Keratinocyte (primary cell): ENCODE measurements at regions not wholly inside any gene's neighbourhood (a gene's known extent, or its start where the extent isn't known, plus 50 kb on each side); places are given as distances from the start of the nearest gene placed in this dataset.

Experiments used
- DNase-seq: peaks from one replicate; pipeline ENCODE4 v3.0.0-alpha.2; 2011; ENCODE audit warnings: low read depth, missing footprints, low spot score
- FAIRE-seq: peaks from 2 replicates; lab custom pipeline; 2011; peaks lifted over from hg19 to GRCh38; lab: Jason Lieb, UNC
- H2AFZ ChIP-seq: 2 replicates; pipeline ENCODE4 v1.6.0; 2012; ENCODE audit warnings: low read length, control low read depth, inconsistent platforms; ENCODE audit not compliant: control insufficient read depth
- H3K27ac ChIP-seq: 2 replicates; pipeline ENCODE4 v1.5.1; 2011; ENCODE audit warnings: low read length; ENCODE audit not compliant: control insufficient read depth, insufficient read depth
- H3K27me3 ChIP-seq: 3 replicates; pipeline ENCODE4 v1.6.0; 2011; ENCODE audit warnings: low read length; ENCODE audit not compliant: control insufficient read depth, insufficient read depth; ENCODE audit errors: extremely low read depth
- H3K36me3 ChIP-seq, 2 experiments: 2 replicates in 1 of 2; 3 replicates in 1 of 2; pipeline ENCODE4 v1.5.1; 2011; ENCODE audit warnings: low read length in 2 of 2, mild to moderate bottlenecking in 1 of 2; ENCODE audit not compliant: control insufficient read depth in 2 of 2, insufficient read depth in 2 of 2; ENCODE audit errors: extremely low read depth in 1 of 2
- H3K4me1 ChIP-seq: 3 replicates; pipeline ENCODE4 v1.5.1; 2011; ENCODE audit warnings: low read length; ENCODE audit not compliant: control insufficient read depth, insufficient read depth; ENCODE audit errors: extremely low read depth
- H3K4me2 ChIP-seq: 3 replicates; pipeline ENCODE4 v1.6.0; 2011; ENCODE audit warnings: low read depth, low read length; ENCODE audit not compliant: control insufficient read depth, insufficient read depth; ENCODE audit errors: extremely low read depth
- H3K4me3 ChIP-seq, 3 experiments: fragments of 200-600 bp in 1 of 3; sonication (generic) in 1 of 3; 2 replicates in 2 of 3; 3 replicates in 1 of 3; pipeline ENCODE4 v1.5.1; 2011 to 2016; ENCODE audit warnings: low read length in 3 of 3, mild to moderate bottlenecking in 3 of 3, control low read depth in 2 of 3, inconsistent platforms in 1 of 3, low read depth in 1 of 3, mixed read lengths in 1 of 3, mixed run types in 1 of 3, moderate library complexity in 1 of 3; ENCODE audit not compliant: control insufficient read depth in 2 of 3, insufficient read depth in 2 of 3; ENCODE audit errors: extremely low read depth in 1 of 3
- H3K79me2 ChIP-seq: 2 replicates; pipeline ENCODE4 v1.6.0; 2012; ENCODE audit warnings: low read length; ENCODE audit not compliant: control insufficient read depth, insufficient read depth
- H3K9ac ChIP-seq: 3 replicates; pipeline ENCODE4 v1.6.0; 2011; ENCODE audit warnings: low read length; ENCODE audit not compliant: control insufficient read depth, insufficient read depth; ENCODE audit errors: extremely low read depth
- H3K9me1 ChIP-seq: 3 replicates; pipeline ENCODE4 v1.6.0; 2011; ENCODE audit warnings: low read length; ENCODE audit not compliant: control insufficient read depth, insufficient read depth; ENCODE audit errors: extremely low read depth
- H3K9me3 ChIP-seq: 2 replicates; pipeline ENCODE4 v1.5.1; 2012; ENCODE audit warnings: low read depth, low read length; ENCODE audit not compliant: control insufficient read depth
- H4K20me1 ChIP-seq: 3 replicates; pipeline ENCODE4 v1.6.0; 2011; ENCODE audit warnings: low read length; ENCODE audit not compliant: control insufficient read depth, insufficient read depth; ENCODE audit errors: extremely low read depth
- EZH2 ChIP-seq: IDR thresholded peaks from one replicate; pipeline ENCODE4 v1.6.1; 2012; ENCODE audit warnings: inconsistent platforms, mild to moderate bottlenecking, low read length, moderate library complexity
- dilution Hi-C: fragments of 300-500 bp; cut with MboI; formaldehyde crosslinking; loops from one replicate; pipeline ENCODE4 v1.7.0; 2020; ENCODE audit warnings: low sequenced_read_pairs; ENCODE audit not compliant: extremely low pct_ligation_motif_present
- TF ChIP-seq, protein P1 (sequence below), 3 experiments: IDR thresholded peaks in 1 of 3; conservative IDR thresholded peaks in 1 of 3; optimal IDR thresholded peaks in 1 of 3; 2 replicates in 2 of 3; 3 replicates in 1 of 3; pipeline versions ENCODE3 to v1.5.1; 2011; ENCODE audit warnings: low read length in 3 of 3, mild to moderate bottlenecking in 3 of 3, moderate library complexity in 2 of 3, control low read depth in 1 of 3, inconsistent platforms in 1 of 3; ENCODE audit not compliant: insufficient read depth in 2 of 3; ENCODE audit errors: extremely low read depth in 1 of 3

- Histone ChIP-seq H3K27me3 (no peaks in the 10 kb centered on the region), H3K9me1 (no peaks in the 10 kb centered on the region), H3K79me2 (no peaks in the 10 kb centered on the region), H3K9me3 (no peaks in the 10 kb centered on the region), H3K4me1 (no peaks in the 10 kb centered on the region), H3K4me3 (no peak overlapping the region), H3K36me3 (no peaks in the 10 kb centered on the region), H2AFZ (peak overlapping the region; percentile 75), H4K20me1 (no peaks in the 10 kb centered on the region), H3K4me2 (peak overlapping the region; percentile 11), H3K9ac (no peak overlapping the region), H3K27ac (no peak overlapping the region)
- TF ChIP-seq EZH2, result no peak
- TF ChIP-seq, protein P1, sequence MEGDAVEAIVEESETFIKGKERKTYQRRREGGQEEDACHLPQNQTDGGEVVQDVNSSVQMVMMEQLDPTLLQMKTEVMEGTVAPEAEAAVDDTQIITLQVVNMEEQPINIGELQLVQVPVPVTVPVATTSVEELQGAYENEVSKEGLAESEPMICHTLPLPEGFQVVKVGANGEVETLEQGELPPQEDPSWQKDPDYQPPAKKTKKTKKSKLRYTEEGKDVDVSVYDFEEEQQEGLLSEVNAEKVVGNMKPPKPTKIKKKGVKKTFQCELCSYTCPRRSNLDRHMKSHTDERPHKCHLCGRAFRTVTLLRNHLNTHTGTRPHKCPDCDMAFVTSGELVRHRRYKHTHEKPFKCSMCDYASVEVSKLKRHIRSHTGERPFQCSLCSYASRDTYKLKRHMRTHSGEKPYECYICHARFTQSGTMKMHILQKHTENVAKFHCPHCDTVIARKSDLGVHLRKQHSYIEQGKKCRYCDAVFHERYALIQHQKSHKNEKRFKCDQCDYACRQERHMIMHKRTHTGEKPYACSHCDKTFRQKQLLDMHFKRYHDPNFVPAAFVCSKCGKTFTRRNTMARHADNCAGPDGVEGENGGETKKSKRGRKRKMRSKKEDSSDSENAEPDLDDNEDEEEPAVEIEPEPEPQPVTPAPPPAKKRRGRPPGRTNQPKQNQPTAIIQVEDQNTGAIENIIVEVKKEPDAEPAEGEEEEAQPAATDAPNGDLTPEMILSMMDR (optimal IDR thresholded peaks at IDR 0.05 in 1 of 3, IDR thresholded peaks at IDR 0.05 in 1 of 3, conservative IDR thresholded peaks at IDR 0.05 in 1 of 3; ENCODE audit: extremely low read depth in 1 of 3, insufficient read depth in 2 of 3, low read length in 3 of 3), result no peak
- dilution Hi-C loops, result no loop called here
- FAIRE-seq, result no peak
- no peak for DNase-seq
Observed at GRCh38 chr11:101748572-101749344, 165.0 kb upstream of the TRPC6 start.

DNA sequence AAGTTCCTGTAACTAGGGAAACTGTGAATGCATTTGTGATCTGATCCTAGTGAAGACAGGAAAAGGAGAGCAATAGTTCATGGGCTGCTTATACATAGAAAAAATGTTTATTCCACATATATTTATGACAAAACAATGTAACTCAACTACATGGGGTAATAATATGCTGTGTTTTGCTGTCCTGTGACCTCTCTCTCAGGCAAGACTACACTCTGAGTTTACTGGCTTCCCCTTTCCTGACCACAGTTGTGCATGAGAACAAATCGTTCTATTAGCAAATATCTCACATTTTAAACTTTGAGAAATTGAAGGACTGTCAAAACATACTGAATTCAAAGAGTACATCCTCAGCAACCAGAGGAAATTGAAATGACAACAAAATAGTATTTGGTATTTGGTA, 161.9 kb upstream of the TRPC6 start:
- no peaks in the 10 kb centered on the region for H3K36me3 ChIP-seq
- FAIRE-seq (no peak), DNase-seq (no peak)
- H3K9ac ChIP-seq, result no peak overlapping the region
- dilution Hi-C loops, result no loop called here
- no peaks in the 10 kb centered on the region for H3K79me2 ChIP-seq
- no peak overlapping the region for H3K4me2 ChIP-seq
- no peak overlapping the region for H3K27ac ChIP-seq
- H3K4me3 ChIP-seq, result no peak overlapping the region
- H3K27me3 ChIP-seq, result no peaks in the 10 kb centered on the region
- no peaks in the 10 kb centered on the region for H3K9me1 ChIP-seq
- no peaks in the 10 kb centered on the region for H3K4me1 ChIP-seq
- no peak overlapping the region for H2AFZ ChIP-seq
- TF ChIP-seq, protein P1 (optimal IDR thresholded peaks at IDR 0.05 in 1 of 3, IDR thresholded peaks at IDR 0.05 in 1 of 3, conservative IDR thresholded peaks at IDR 0.05 in 1 of 3; ENCODE audit: extremely low read depth in 1 of 3, insufficient read depth in 2 of 3, low read length in 3 of 3), result no peak
- TF ChIP-seq EZH2, result no peak
- H4K20me1 ChIP-seq, result no peaks in the 10 kb centered on the region
- no peaks in the 10 kb centered on the region for H3K9me3 ChIP-seq
